ENCODE measurements at regions not wholly inside any gene's neighbourhood (a gene's known extent, or its start where the extent isn't known, plus 50 kb on each side); places are given as distances from the start of the nearest gene placed in this dataset.

- Histone ChIP-seq H3T11ph (ENCODE audit: low read length) (no peak overlapping the region), H3K56ac (ENCODE audit: insufficient read length, low read depth, low read length) (no peak overlapping the region), H4K20me1 (ENCODE audit: control insufficient read depth, insufficient read depth, insufficient read length) (no peaks in the 10 kb centered on the region), H3K27ac (ENCODE audit: insufficient read length, low read depth, low read length) (no peak overlapping the region), H3K27me3 (ENCODE audit: insufficient read depth, low read length) (no peaks in the 10 kb centered on the region), H3K4me2 (ENCODE audit: insufficient read depth, insufficient read length, low read length) (no peak overlapping the region), H3K79me2 (ENCODE audit: insufficient read depth, low read length) (no peaks in the 10 kb centered on the region), H3K9ac (ENCODE audit: extremely low read depth, insufficient read length, low read length) (no peak overlapping the region), H3K9me3 (ENCODE audit: control insufficient read depth, low read depth, low read length) (no peaks in the 10 kb centered on the region), H2AK5ac (ENCODE audit: insufficient read length, low read length) (no peak overlapping the region), H3K4ac (ENCODE audit: low read depth, low read length) (no peak overlapping the region), H4K91ac (ENCODE audit: insufficient read length, low read depth, low read length) (no peak overlapping the region), H2BK12ac (ENCODE audit: insufficient read length, low read depth, low read length) (no peak overlapping the region), H3K23me2 (ENCODE audit: insufficient read length, low read depth, low read length, poor library complexity, severe bottlenecking) (no peaks in the 10 kb centered on the region), H2BK15ac (ENCODE audit: low read depth, low read length) (no peak overlapping the region), H3K4me1 (ENCODE audit: insufficient read depth, low read length) (no peaks in the 10 kb centered on the region), H2AFZ (ENCODE audit: low read length) (no peak overlapping the region), H2BK5ac (ENCODE audit: insufficient read length, low read length) (no peak overlapping the region), H4K8ac (replicated peaks; ENCODE audit: insufficient read length, low read depth, low read length) (no peak overlapping the region), H2BK20ac (ENCODE audit: low read depth, low read length, poor library complexity, severe bottlenecking) (no peak overlapping the region), H3K18ac (ENCODE audit: insufficient read length, low read depth, low read length) (no peak overlapping the region), H3K79me1 (ENCODE audit: insufficient read depth, low read depth, low read length, poor library complexity, severe bottlenecking) (no peaks in the 10 kb centered on the region), H3K14ac (ENCODE audit: insufficient read depth, low read length) (no peak overlapping the region), H2BK120ac (ENCODE audit: low read depth, low read length, poor library complexity, severe bottlenecking) (no peak overlapping the region), H4K5ac (ENCODE audit: insufficient read length, low read depth, low read length) (no peak overlapping the region), H3K23ac (ENCODE audit: insufficient read length, low read depth, low read length) (no peak overlapping the region)
- H3K9me3 Mint-ChIP-seq = peaks cover 10 to 12% of the 10 kb centered on the region in 2 experiments; a peak in 4 of 5 replicates
- H3K36me3 Mint-ChIP-seq (ENCODE audit: insufficient read depth in 1 of 3, low read depth in 3 of 3) = peaks cover 3 to 8% (median 5%) of the 10 kb centered on the region in 3 experiments; a peak in 5 of 7 replicates
- WGBS (ENCODE audit: extremely low coverage, insufficient read length, low lambda C conversion rate) = no CpG with 5 or more reads among the region's 4 CpGs
- TF ChIP-seq CTCF (conservative IDR thresholded peaks at IDR 0.05) = no peak
- no peak for DNase-seq
- no peak overlapping the region for H3K4me3 Mint-ChIP-seq
- H3K4me1 Mint-ChIP-seq = peaks cover 4% of the 10 kb centered on the region in 2 experiments
- peaks cover 2% of the 10 kb centered on the region for H3K27me3 Mint-ChIP-seq (ENCODE audit: low read depth)
- no peak overlapping the region for H3K27ac Mint-ChIP-seq
Measured at GRCh38 chr9:117516676-117517632, 102.1 kb upstream of the ASTN2 start.
